DOHH2 (cell line): ENCODE measurements at regions not wholly inside any gene's neighbourhood (a gene's known extent, or its start where the extent isn't known, plus 50 kb on each side); places are given as distances from the start of the nearest gene placed in this dataset.

ENCODE experiments used
- H3F3A ChIP-seq: fragments of 200-600 bp; sonication (generic), shearing (Covaris generic); 2 replicates; pipeline ENCODE4 v1.6.0; 2016; ENCODE audit warnings: antibody characterized with exemption, mild to moderate bottlenecking; ENCODE audit not compliant: control insufficient read depth, insufficient read depth
- H3K27ac ChIP-seq: fragments of 200-600 bp; sonication (generic); 2 replicates; pipeline ENCODE4 v1.5.1; 2014; ENCODE audit warnings: low read depth, mild to moderate bottlenecking, low read length, moderate library complexity
- H3K27me3 ChIP-seq: fragments of 200-600 bp; sonication (generic); 2 replicates; pipeline ENCODE4 v1.6.1; 2014; ENCODE audit warnings: mild to moderate bottlenecking, low read length, mixed read lengths; ENCODE audit not compliant: control insufficient read depth
- H3K36me3 ChIP-seq: fragments of 200-600 bp; sonication (generic); 2 replicates; pipeline ENCODE4 v1.6.1; 2014; ENCODE audit warnings: mild to moderate bottlenecking, low read length, moderate library complexity, mixed read lengths; ENCODE audit not compliant: control insufficient read depth
- H3K4me1 ChIP-seq: fragments of 200-600 bp; sonication (generic); 2 replicates; pipeline ENCODE4 v1.6.1; 2014; ENCODE audit warnings: mild to moderate bottlenecking, low read length, mixed read lengths; ENCODE audit not compliant: control insufficient read depth
- H3K4me2 ChIP-seq: fragments of 200-600 bp; sonication (generic); 2 replicates; pipeline ENCODE4 v1.6.0; 2014; ENCODE audit warnings: mild to moderate bottlenecking, low read length, moderate library complexity
- H3K4me3 ChIP-seq: fragments of 200-600 bp; sonication (generic); 2 replicates; pipeline ENCODE4 v1.5.1; 2014; ENCODE audit warnings: mild to moderate bottlenecking, low read length, mixed read lengths
- H3K79me2 ChIP-seq: fragments of 200-600 bp; sonication (generic); 2 replicates; pipeline ENCODE4 v1.6.1; 2014; ENCODE audit warnings: mild to moderate bottlenecking, low read length, mixed read lengths; ENCODE audit not compliant: control insufficient read depth
- H3K9me2 ChIP-seq: fragments of 200-600 bp; sonication (generic); replicated peaks from 2 replicates; pipeline ENCODE4 v1.6.1; 2014; ENCODE audit warnings: mild to moderate bottlenecking, low read length, mixed read lengths; ENCODE audit not compliant: control insufficient read depth
- H3K9me3 ChIP-seq: fragments of 200-600 bp; sonication (generic); 2 replicates; pipeline ENCODE4 v1.6.1; 2014; ENCODE audit warnings: antibody characterized with exemption, low read length, mixed read lengths; ENCODE audit not compliant: control insufficient read depth, insufficient read depth
- H4K20me1 ChIP-seq: fragments of 200-600 bp; sonication (generic); 2 replicates; pipeline ENCODE4 v1.6.0; 2014; ENCODE audit warnings: low read depth, mild to moderate bottlenecking, antibody characterized with exemption, low read length, moderate library complexity; ENCODE audit not compliant: control insufficient read depth, insufficient read depth
- CTCF ChIP-seq: fragments of 200-600 bp; sonication (generic); IDR thresholded peaks from one replicate; pipeline ENCODE4 v1.5.1; 2014; ENCODE audit warnings: antibody characterized with exemption, mild to moderate bottlenecking, low read depth, low read length; ENCODE audit not compliant: poor library complexity, severe bottlenecking
- EZH2phosphoT487 ChIP-seq: fragments of 200-600 bp; sonication (generic); IDR thresholded peaks from 2 replicates; pipeline ENCODE4 v1.6.1; 2017; ENCODE audit warnings: borderline replicate concordance, mild to moderate bottlenecking, antibody characterized with exemption, low read length, moderate library complexity, mixed read lengths

DNA sequence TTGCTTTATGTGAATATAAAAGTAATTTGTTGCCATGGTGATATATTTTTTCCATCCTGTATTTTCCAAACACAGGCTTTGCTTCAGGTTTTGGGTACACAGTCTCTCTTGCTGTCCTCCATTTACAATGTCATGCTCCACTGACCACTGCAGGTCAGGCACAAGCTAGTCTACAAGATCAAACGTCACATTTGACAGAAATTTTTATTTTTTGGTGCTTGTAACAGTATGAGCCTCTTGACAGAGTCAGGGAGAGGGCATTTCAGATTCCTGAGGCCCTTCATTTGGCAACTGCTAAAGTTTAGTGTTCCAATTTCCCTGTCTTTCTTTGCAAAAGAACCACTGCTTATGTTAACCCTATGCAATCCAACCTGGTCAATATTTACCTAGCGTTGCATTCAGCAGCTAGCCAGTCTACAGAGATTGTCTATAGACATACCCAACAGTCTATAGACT is 175.0 kb downstream of the RFC3 start:
- Histone ChIP-seq H3K36me3 (no peaks in the 10 kb centered on the region), H3K27me3 (no peaks in the 10 kb centered on the region), H3K4me2 (0 out of 2 replicates have a peak overlapping the region, but pooled peaks have one; percentile 1), H3K79me2 (no peaks in the 10 kb centered on the region), H3K4me3 (no peak overlapping the region), H3K4me1 (peaks cover 10% of the 10 kb centered on the region), H3K9me2 (no peaks in the 10 kb centered on the region), H3K9me3 (no peaks in the 10 kb centered on the region), H4K20me1 (no peaks in the 10 kb centered on the region), H3F3A (no peaks in the 10 kb centered on the region), H3K27ac (no peak overlapping the region)
- TF ChIP-seq CTCF, result no peak
- no peak for TF ChIP-seq EZH2phosphoT487

DNA sequence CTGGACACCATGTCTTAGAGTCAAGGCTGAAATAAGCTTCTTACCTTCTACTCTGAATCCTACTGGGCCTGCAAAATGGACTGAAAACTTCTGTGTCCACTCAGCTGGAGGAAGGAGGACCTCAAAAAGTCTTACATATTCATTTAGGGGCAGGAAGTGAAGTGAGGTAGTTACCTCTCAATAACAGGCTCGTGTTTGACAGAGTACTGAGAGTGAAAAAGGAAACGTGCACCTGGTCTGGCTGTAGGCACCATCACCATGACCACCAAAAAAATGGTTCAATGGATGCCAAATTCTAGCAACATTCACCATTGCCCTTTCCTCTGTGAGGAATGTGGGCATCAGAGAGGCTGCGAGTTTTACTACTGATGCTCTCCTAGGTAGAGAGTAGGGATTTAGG is 176.2 kb downstream of the RFC3 start:
- no peak overlapping the region for H3K27ac ChIP-seq
- no peak for TF ChIP-seq CTCF
- TF ChIP-seq EZH2phosphoT487, result no peak

DNA sequence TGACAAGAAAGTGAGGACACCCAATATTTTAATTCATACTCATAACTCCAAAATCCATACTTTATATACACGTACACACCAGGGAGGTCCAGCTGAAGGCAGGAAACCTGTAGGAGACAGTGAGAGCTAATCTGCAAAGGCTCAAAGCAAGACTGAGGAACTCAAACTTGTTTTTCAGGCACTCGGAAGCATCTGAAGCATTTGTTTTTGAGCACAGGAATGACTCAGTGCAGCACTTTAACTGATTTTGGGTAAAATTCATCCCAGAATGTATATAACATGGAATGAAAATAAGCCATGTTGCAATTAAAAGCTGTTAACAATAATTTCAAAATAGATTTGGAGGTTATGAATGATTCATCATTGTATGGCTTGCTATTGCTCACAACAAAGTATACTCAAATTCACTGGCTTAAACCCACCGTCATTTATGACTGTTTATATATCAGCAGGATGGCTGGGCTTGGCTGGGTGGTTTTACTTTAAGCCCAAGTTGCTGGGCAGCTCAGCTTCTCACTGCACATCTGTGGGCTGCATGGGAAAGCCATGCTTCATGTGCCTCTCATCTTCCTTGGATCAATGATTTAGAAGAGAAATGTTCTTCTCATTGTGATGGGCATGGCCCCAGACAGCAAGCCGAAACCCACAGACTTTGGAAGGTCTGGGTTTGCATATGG is 177.0 kb downstream of the RFC3 start:
- no peak overlapping the region for H3K4me3 ChIP-seq
- H3K36me3 ChIP-seq, result no peaks in the 10 kb centered on the region
- H3K79me2 ChIP-seq, result no peaks in the 10 kb centered on the region
- TF ChIP-seq CTCF (no peak), EZH2phosphoT487 (no peak)
- H4K20me1 ChIP-seq, result no peaks in the 10 kb centered on the region
- H3K9me3 ChIP-seq, result no peaks in the 10 kb centered on the region
- peaks cover 10% of the 10 kb centered on the region for H3K4me1 ChIP-seq
- no peaks in the 10 kb centered on the region for H3F3A ChIP-seq
- no peaks in the 10 kb centered on the region for H3K9me2 ChIP-seq
- H3K27me3 ChIP-seq, result no peaks in the 10 kb centered on the region
- H3K4me2 ChIP-seq, result no peak overlapping the region
- no peak overlapping the region for H3K27ac ChIP-seq

More for the DNA sequence above, 176.2 kb downstream of the RFC3 start:
- Histone ChIP-seq H3K4me3 (no peak overlapping the region), H3K9me2 (no peaks in the 10 kb centered on the region), H3F3A (no peaks in the 10 kb centered on the region), H4K20me1 (no peaks in the 10 kb centered on the region), H3K4me2 (no peak overlapping the region), H3K36me3 (no peaks in the 10 kb centered on the region), H3K27me3 (no peaks in the 10 kb centered on the region), H3K4me1 (peaks cover 10% of the 10 kb centered on the region), H3K9me3 (no peaks in the 10 kb centered on the region), H3K79me2 (no peaks in the 10 kb centered on the region)

DNA sequence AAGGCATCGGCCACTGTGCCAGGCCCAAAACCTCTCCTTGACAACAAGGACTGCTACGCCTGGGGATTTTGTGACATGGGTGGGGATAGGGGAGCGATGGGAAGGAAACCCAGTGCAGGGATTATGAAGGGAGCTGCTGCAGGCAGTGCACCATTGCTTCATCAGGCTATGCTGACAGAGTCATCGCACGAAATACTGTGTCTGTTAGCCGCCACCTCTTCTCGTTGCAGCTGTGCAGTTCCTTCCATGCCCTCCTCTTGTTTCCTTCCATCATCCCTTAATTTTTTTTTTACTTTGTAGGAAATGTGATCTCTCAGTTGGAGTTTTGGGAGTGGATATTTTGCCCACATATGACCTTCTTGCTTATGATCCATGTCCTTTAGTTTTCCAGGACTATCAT is 178.7 kb downstream of the RFC3 start:
- no peaks in the 10 kb centered on the region for H3K36me3 ChIP-seq
- no peaks in the 10 kb centered on the region for H3K9me2 ChIP-seq
- H3F3A ChIP-seq, result no peaks in the 10 kb centered on the region
- no peaks in the 10 kb centered on the region for H3K79me2 ChIP-seq
- no peak for TF ChIP-seq CTCF
- TF ChIP-seq EZH2phosphoT487, result no peak
- peaks cover 10% of the 10 kb centered on the region for H3K4me1 ChIP-seq
- no peak overlapping the region for H3K4me2 ChIP-seq
- no peak overlapping the region for H3K4me3 ChIP-seq
- H3K9me3 ChIP-seq, result no peaks in the 10 kb centered on the region
- H3K27me3 ChIP-seq, result no peaks in the 10 kb centered on the region
- H3K27ac ChIP-seq, result no peak overlapping the region
- no peaks in the 10 kb centered on the region for H4K20me1 ChIP-seq
